HepG2 (cell line): ENCODE measurements at regions not wholly inside any gene's neighbourhood (a gene's known extent, or its start where the extent isn't known, plus 50 kb on each side); places are given as distances from the start of the nearest gene placed in this dataset.

Experiments
- ATAC-seq: fragments of 200-7000 bp; cut with Tn5 transposase; 3 replicates; pipeline ENCODE4 v1.9.1; 2020; ENCODE audit warnings: mild to moderate bottlenecking, moderate library complexity
- BruUV-seq: library from RNA; stranded (reverse); fragments of 400-500 nt; replicated peaks from 2 replicates; lab custom pipeline; 2021; lab: Mats Ljungman, UMichigan
- CTCF ChIA-PET: fragments of 300-600 bp; formaldehyde crosslinking; extraction: SDS; loops from one replicate; lab custom pipeline; 2021; ENCODE audit warnings: low total read pairs, inconsistent platforms, low intra/inter-chr PET ratio; lab: Yijun Ruan, JAX
- POLR2A ChIA-PET: fragments of 350-600 bp; sonication (Branson Sonifier 250); formaldehyde crosslinking; loops from one replicate; lab custom pipeline; 2020; ENCODE audit warnings: antibody characterized with exemption, inconsistent platforms; lab: Yijun Ruan, JAX
- DNase-seq: peaks from one replicate; pipeline ENCODE4 v3.0.0-alpha.2; 2015; ENCODE audit warnings: low spot score
- FAIRE-seq: peaks from 3 replicates; lab custom pipeline; 2011; peaks lifted over from hg19 to GRCh38; lab: Jason Lieb, UNC
- H2AFZ ChIP-seq: one replicate; pipeline ENCODE4 v1.6.1; 2011; ENCODE audit warnings: low read length, inconsistent platforms
- H3K27ac ChIP-seq: fragments of 300-600 bp; 3 replicates; pipeline ENCODE4 v1.8.0; 2011; ENCODE audit warnings: mixed run types, mild to moderate bottlenecking, mixed read lengths, low read length, inconsistent platforms; ENCODE audit not compliant: insufficient read depth; ENCODE audit errors: extremely low read length
- H3K27me3 ChIP-seq, 2 experiments: fragments of 200-600 bp in 1 of 2; 2 replicates in 1 of 2; 3 replicates in 1 of 2; pipeline versions ENCODE4 v1.6.0 to v1.8.0; 2011; ENCODE audit warnings: low read length in 2 of 2, mild to moderate bottlenecking in 2 of 2, moderate library complexity in 2 of 2, inconsistent platforms in 1 of 2; ENCODE audit not compliant: insufficient read depth in 2 of 2, control insufficient read depth in 1 of 2
- H3K36me3 ChIP-seq, 2 experiments: fragments of 200-600 bp in 1 of 2; replicated peaks in 1 of 2; 2 replicates in 1 of 2; 3 replicates in 1 of 2; pipeline versions ENCODE4 v1.5.1 to v1.8.0; 2011; ENCODE audit warnings: low read length in 2 of 2, inconsistent platforms in 1 of 2; ENCODE audit not compliant: insufficient read depth in 2 of 2, control insufficient read depth in 1 of 2
- H3K4me1 ChIP-seq: 2 replicates; pipeline ENCODE4 v1.5.1; 2012; ENCODE audit warnings: low read length, inconsistent platforms; ENCODE audit not compliant: insufficient read depth
- H3K4me2 ChIP-seq: 2 replicates; pipeline ENCODE4 v1.6.0; 2011; ENCODE audit warnings: low read depth, low read length, inconsistent platforms
- H3K4me3 ChIP-seq, 3 experiments: fragments of 200-600 bp in 1 of 3; sonication (generic), shearing (Covaris generic) in 1 of 3; replicated peaks in 1 of 3; 2 replicates each; pipeline ENCODE4 v1.5.1; 2011 to 2016; ENCODE audit warnings: low read length in 3 of 3, inconsistent platforms in 2 of 3, low read depth in 2 of 3, mild to moderate bottlenecking in 2 of 3, control low read depth in 1 of 3, mixed read lengths in 1 of 3; ENCODE audit not compliant: insufficient read depth in 1 of 3
- H3K79me2 ChIP-seq: one replicate; pipeline ENCODE4 v1.6.1; 2011; ENCODE audit warnings: low read length, inconsistent platforms; ENCODE audit not compliant: insufficient read depth
- H3K9ac ChIP-seq: 2 replicates; pipeline ENCODE4 v1.6.0; 2011; ENCODE audit warnings: mild to moderate bottlenecking, low read depth, low read length, inconsistent platforms; ENCODE audit not compliant: insufficient read depth
- H3K9me3 ChIP-seq: 2 replicates; pipeline ENCODE4 v1.5.1; 2012; ENCODE audit warnings: mild to moderate bottlenecking, low read length
- H4K20me1 ChIP-seq: 2 replicates; pipeline ENCODE4 v1.6.0; 2011; ENCODE audit warnings: inconsistent platforms, mild to moderate bottlenecking, low read length, moderate library complexity; ENCODE audit not compliant: insufficient read depth
- FOSL2 ChIP-seq: sonication (generic); formaldehyde crosslinking; IDR thresholded peaks from 2 replicates; pipeline ENCODE4 v1.4.0; 2020; ENCODE audit warnings: missing genetic modification reagents
- HNF4A ChIP-seq: sonication (generic); formaldehyde crosslinking; IDR thresholded peaks from 2 replicates; pipeline ENCODE4 v1.4.0; 2020; ENCODE audit warnings: missing genetic modification reagents
- MAFF ChIP-seq: IDR thresholded peaks from 2 replicates; pipeline ENCODE4 v1.6.1; 2011; ENCODE audit warnings: low read depth, low read length, improper control_type of control experiment
- MAFK ChIP-seq, 2 experiments: IDR thresholded peaks in 1 of 2; conservative IDR thresholded peaks in 1 of 2; 2 replicates each; pipeline ENCODE4 v1.6.1; 2011; ENCODE audit warnings: improper control_type of control experiment in 2 of 2, low read length in 2 of 2
- MIER3 ChIP-seq: IDR thresholded peaks from 2 replicates; pipeline ENCODE4 v1.6.1; 2016; ENCODE audit warnings: missing compliant biosample characterization, borderline replicate concordance
- PCBP2 ChIP-seq: fragments of 200-400 bp; formaldehyde crosslinking; optimal IDR thresholded peaks from 2 replicates; pipeline ENCODE3; 2018; ENCODE audit warnings: low read length, low read depth; ENCODE audit not compliant: poor library complexity, severe bottlenecking
- SOX6 ChIP-seq, 2 experiments: fragments of 450-650 bp in 1 of 2; sonication (generic) in 1 of 2; formaldehyde crosslinking in 1 of 2; IDR thresholded peaks; 2 replicates each; pipeline versions ENCODE4 v1.4.0 to v1.6.1; 2017 to 2020; ENCODE audit warnings: antibody characterized with exemption in 1 of 2, mild to moderate bottlenecking in 1 of 2, missing genetic modification reagents in 1 of 2
- ZNF124 ChIP-seq: sonication (generic); formaldehyde crosslinking; IDR thresholded peaks from 2 replicates; pipeline ENCODE4 v1.4.0; 2020; ENCODE audit warnings: missing genetic modification reagents
- WGBS: methylation state at CpG from one replicate; pipeline ENCODE4 v1.1.6; 2017; ENCODE audit warnings: low lambda C conversion rate; 5-methylcytosine and 5-hydroxymethylcytosine counted together
- in situ Hi-C: cut with HindIII; loops from 2 replicates; pipeline ENCODE4 v1.10.0; 2017; ENCODE audit warnings: low pct_unique_long_range_greater_than_20kb; ENCODE audit not compliant: extremely low pct_ligation_motif_present
- intact Hi-C: fragments of 100-400 bp; cut with micrococcal nuclease; formaldehyde crosslinking; loops from one replicate; pipeline ENCODE4 v1.10.0; 2022; ENCODE audit not compliant: unreplicated experiment
- TF ChIP-seq, protein P1 (sequence below): IDR thresholded peaks from 2 replicates; pipeline ENCODE4 v1.6.1; 2016; ENCODE audit warnings: missing compliant biosample characterization, missing genetic modification reagents, borderline replicate concordance
- TF ChIP-seq, protein P2 (sequence below): sonication (generic); formaldehyde crosslinking; IDR thresholded peaks from 2 replicates; pipeline ENCODE4 v1.4.0; 2020; ENCODE audit warnings: missing genetic modification reagents, low read depth, mild to moderate bottlenecking, borderline replicate concordance
- TF ChIP-seq, protein P3 (sequence below): sonication (generic); formaldehyde crosslinking; IDR thresholded peaks from 2 replicates; pipeline ENCODE4 v1.4.0; 2020; ENCODE audit warnings: low read depth, missing genetic modification reagents

DNA sequence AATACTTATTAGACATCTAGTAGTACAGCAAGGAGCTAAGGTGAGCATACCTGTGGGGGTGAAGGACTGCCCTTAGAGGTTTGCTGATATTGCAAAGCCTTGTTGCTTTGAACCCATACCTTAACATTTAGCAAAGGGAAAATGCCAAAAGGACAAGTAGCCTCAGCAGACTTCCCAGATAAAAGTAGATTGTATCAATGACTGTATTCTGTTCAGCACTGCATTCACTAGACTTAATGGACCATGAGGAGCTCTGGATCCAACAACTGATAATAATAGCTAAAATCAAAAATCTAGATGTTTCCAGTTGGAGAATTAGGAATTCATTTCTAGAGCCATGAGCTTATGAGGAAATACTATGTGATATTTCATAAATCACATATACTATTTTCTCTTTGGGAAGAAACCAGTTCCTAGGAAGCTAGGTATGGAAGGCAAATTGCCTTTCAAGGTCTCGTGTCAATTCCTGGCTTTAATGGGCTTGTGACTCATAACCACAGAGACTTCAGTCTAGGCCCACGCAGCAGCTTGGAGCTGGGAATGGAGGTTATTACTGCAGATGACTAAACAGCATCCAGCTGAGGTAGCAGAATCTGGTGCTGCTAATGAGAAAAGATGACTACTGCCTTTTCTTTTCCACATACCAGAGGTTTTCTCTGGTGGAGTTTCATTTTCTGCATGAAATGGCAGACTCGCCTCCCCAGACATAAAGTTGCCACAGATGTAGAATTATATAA is 191.2 kb upstream of the NABP1 start:
- DNase-seq = no peak
- Histone ChIP-seq H3K79me2 (no peaks in the 10 kb centered on the region), H3K36me3 (no peaks in the 10 kb centered on the region), H4K20me1 (no peaks in the 10 kb centered on the region), H3K9me3 (peaks cover 19% of the 10 kb centered on the region), H3K4me2 (no peak overlapping the region), H3K27me3 (peaks cover 0 to 10% of the 10 kb centered on the region in 2 experiments; a peak in 1 of 5 replicates), H3K4me3 (no peak overlapping the region), H2AFZ (no peak overlapping the region), H3K9ac (no peak overlapping the region)
- in situ Hi-C loops = no loop called here
- intact Hi-C loops = no loop called here
- POLR2A ChIA-PET = no interaction called here
- CTCF ChIA-PET = no interaction called here
- no peak for ATAC-seq
- TF ChIP-seq FOSL2 (CRISPR knock-in tag) (0 out of 2 replicates have a peak, but pooled peaks have one; percentile 14), MAFK (conservative IDR thresholded peaks at IDR 0.05 in 1 of 2, IDR thresholded peaks at IDR 0.05 in 1 of 2; ENCODE audit: low read length in 2 of 2) (peak in 1 of 2 experiments; percentile 32; a peak in 1 of 4 replicates), HNF4A (CRISPR knock-in tag) (no peak)
- TF ChIP-seq, all 625 proteins: peak for 2
- no TSS peak for BruUV-seq
- 4% methylated on average over 3 of the region's 3 CpGs for WGBS
- FAIRE-seq = no peak
- Histone ChIP-seq H3K27ac (no peak overlapping the region), H3K4me1 (no peaks in the 10 kb centered on the region)

DNA sequence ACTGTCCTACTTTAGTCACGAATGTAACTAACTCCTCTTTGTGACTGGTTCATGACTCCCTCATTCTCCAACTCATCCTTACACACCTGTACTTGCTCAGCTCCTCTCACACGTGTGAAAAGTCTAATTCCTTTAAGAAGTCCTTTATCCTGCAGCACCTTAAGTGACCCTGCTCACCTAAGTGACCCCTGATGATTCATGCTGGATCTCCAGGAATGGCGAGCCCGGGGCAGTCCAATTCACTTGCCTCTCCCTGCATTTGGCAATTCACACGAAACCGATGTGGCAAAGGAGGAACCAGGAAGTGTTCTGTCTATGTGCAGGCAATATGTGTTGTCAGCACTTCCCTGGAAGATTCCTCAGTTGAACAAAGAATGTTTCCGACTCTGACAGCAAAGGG is 189.8 kb upstream of the NABP1 start:
- H3K4me1 ChIP-seq = no peaks in the 10 kb centered on the region
- POLR2A ChIA-PET = no interaction called here
- no TSS peak for BruUV-seq
- CTCF ChIA-PET = no interaction called here
- DNase-seq (no peak), ATAC-seq (peak; percentile 38; the same call in 2 of the 3 replicates), FAIRE-seq (no peak)
- no peaks in the 10 kb centered on the region for H4K20me1 ChIP-seq
- no peaks in the 10 kb centered on the region for H3K79me2 ChIP-seq
- WGBS = 15% methylated on average over 7 of the region's 7 CpGs
- no peak overlapping the region for H3K4me2 ChIP-seq
- in situ Hi-C loops (no loop called here), intact Hi-C loops (no loop called here)
- no peak overlapping the region for H3K9ac ChIP-seq
- no peak overlapping the region for H3K4me3 ChIP-seq
- H3K27ac ChIP-seq = no peak overlapping the region
- H3K27me3 ChIP-seq = peaks cover 0 to 10% of the 10 kb centered on the region in 2 experiments; a peak in 1 of 5 replicates
- peaks cover 5% of the 10 kb centered on the region; the same call in 1 of the 2 replicates for H3K9me3 ChIP-seq
- no peak overlapping the region for H2AFZ ChIP-seq
- H3K36me3 ChIP-seq = no peaks in the 10 kb centered on the region
- TF ChIP-seq ZNF124 (CRISPR knock-in tag) (no peak), PCBP2 (no peak), MAFF (peak; percentile 63), SOX6 (IDR thresholded peaks at IDR 0.05) (no peak), SOX6 (CRISPR knock-in tag; IDR thresholded peaks at IDR 0.05) (0 out of 2 replicates have a peak, but pooled peaks have one; percentile 11), MIER3 (no peak)
- TF ChIP-seq, protein P1, sequence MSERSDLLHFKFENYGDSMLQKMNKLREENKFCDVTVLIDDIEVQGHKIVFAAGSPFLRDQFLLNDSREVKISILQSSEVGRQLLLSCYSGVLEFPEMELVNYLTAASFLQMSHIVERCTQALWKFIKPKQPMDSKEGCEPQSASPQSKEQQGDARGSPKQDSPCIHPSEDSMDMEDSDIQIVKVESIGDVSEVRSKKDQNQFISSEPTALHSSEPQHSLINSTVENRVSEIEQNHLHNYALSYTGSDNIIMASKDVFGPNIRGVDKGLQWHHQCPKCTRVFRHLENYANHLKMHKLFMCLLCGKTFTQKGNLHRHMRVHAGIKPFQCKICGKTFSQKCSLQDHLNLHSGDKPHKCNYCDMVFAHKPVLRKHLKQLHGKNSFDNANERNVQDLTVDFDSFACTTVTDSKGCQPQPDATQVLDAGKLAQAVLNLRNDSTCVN (CRISPR knock-in tag) = no peak
- TF ChIP-seq, protein P2, sequence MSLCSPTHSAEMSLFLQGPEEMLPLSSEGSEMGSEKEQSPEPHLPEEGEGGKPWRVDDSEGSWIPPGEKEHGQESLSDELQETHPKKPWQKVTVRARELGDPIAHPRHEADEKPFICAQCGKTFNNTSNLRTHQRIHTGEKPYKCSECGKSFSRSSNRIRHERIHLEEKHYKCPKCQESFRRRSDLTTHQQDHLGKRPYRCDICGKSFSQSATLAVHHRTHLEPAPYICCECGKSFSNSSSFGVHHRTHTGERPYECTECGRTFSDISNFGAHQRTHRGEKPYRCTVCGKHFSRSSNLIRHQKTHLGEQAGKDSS (CRISPR knock-in tag) = no peak
- TF ChIP-seq, protein P3, sequence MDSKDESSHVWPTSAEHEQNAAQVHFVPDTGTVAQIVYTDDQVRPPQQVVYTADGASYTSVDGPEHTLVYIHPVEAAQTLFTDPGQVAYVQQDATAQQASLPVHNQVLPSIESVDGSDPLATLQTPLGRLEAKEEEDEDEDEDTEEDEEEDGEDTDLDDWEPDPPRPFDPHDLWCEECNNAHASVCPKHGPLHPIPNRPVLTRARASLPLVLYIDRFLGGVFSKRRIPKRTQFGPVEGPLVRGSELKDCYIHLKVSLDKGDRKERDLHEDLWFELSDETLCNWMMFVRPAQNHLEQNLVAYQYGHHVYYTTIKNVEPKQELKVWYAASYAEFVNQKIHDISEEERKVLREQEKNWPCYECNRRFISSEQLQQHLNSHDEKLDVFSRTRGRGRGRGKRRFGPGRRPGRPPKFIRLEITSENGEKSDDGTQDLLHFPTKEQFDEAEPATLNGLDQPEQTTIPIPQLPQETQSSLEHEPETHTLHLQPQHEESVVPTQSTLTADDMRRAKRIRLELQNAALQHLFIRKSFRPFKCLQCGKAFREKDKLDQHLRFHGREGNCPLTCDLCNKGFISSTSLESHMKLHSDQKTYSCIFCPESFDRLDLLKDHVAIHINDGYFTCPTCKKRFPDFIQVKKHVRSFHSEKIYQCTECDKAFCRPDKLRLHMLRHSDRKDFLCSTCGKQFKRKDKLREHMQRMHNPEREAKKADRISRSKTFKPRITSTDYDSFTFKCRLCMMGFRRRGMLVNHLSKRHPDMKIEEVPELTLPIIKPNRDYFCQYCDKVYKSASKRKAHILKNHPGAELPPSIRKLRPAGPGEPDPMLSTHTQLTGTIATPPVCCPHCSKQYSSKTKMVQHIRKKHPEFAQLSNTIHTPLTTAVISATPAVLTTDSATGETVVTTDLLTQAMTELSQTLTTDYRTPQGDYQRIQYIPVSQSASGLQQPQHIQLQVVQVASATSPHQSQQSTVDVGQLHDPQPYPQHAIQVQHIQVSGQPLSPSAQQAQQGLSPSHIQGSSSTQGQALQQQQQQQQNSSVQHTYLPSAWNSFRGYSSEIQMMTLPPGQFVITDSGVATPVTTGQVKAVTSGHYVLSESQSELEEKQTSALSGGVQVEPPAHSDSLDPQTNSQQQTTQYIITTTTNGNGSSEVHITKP (CRISPR knock-in tag) = no peak
